Osteoblast (primary cell): ENCODE measurements at regions not wholly inside any gene's neighbourhood (a gene's known extent, or its start where the extent isn't known, plus 50 kb on each side); places are given as distances from the start of the nearest gene placed in this dataset.

Experiments
- DNase-seq: peaks from one replicate; pipeline ENCODE4 v3.0.0; 2011; ENCODE audit warnings: low spot score, mixed read lengths; ENCODE audit not compliant: insufficient read length; ENCODE audit errors: missing footprints
- H2AFZ ChIP-seq: 2 replicates; pipeline ENCODE4 v1.6.0; 2011; ENCODE audit warnings: mild to moderate bottlenecking, low read length
- H3K27ac ChIP-seq: 2 replicates; pipeline ENCODE4 v1.5.1; 2011; ENCODE audit warnings: mild to moderate bottlenecking, low read depth, low read length, moderate library complexity
- H3K27me3 ChIP-seq: 2 replicates; pipeline ENCODE4 v1.6.0; 2012; ENCODE audit warnings: mild to moderate bottlenecking, control low read depth, inconsistent platforms, low read length, moderate library complexity; ENCODE audit not compliant: insufficient read depth
- H3K36me3 ChIP-seq: 2 replicates; pipeline ENCODE4 v1.5.1; 2011; ENCODE audit warnings: mild to moderate bottlenecking, low read length, control low read depth, moderate library complexity; ENCODE audit not compliant: insufficient read depth
- H3K4me1 ChIP-seq: 2 replicates; pipeline ENCODE4 v1.5.1; 2011; ENCODE audit warnings: mild to moderate bottlenecking, low read length, control low read depth, moderate library complexity; ENCODE audit not compliant: insufficient read depth
- H3K4me2 ChIP-seq: 2 replicates; pipeline ENCODE4 v1.6.0; 2011; ENCODE audit warnings: mild to moderate bottlenecking, low read length; ENCODE audit not compliant: insufficient read depth
- H3K4me3 ChIP-seq: fragments of 200-600 bp; sonication (generic); 3 replicates; pipeline ENCODE4 v1.5.1; 2012; ENCODE audit warnings: mild to moderate bottlenecking, low read length, inconsistent platforms; ENCODE audit not compliant: insufficient read depth
- H3K79me2 ChIP-seq: 2 replicates; pipeline ENCODE4 v1.6.0; 2012; ENCODE audit warnings: mild to moderate bottlenecking, low read length, control low read depth, inconsistent platforms; ENCODE audit not compliant: insufficient read depth
- H3K9me3 ChIP-seq: 2 replicates; pipeline ENCODE4 v1.5.1; 2011; ENCODE audit warnings: low read depth, low read length, control low read depth
- H4K20me1 ChIP-seq: 2 replicates; pipeline ENCODE4 v1.6.0; 2012; ENCODE audit warnings: mild to moderate bottlenecking, low read length, control low read depth; ENCODE audit not compliant: insufficient read depth
- CTCF ChIP-seq: IDR thresholded peaks from 2 replicates; pipeline ENCODE4 v1.5.1; 2011; ENCODE audit warnings: mild to moderate bottlenecking, low read depth, low read length, moderate library complexity; ENCODE audit errors: extremely low read depth

GRCh38 chr7:82701949-82702348 lies 258.4 kb upstream of the CACNA2D1 start:
- Histone ChIP-seq H3K4me1 (no peaks in the 10 kb centered on the region), H4K20me1 (no peaks in the 10 kb centered on the region), H3K27me3 (peaks cover 6% of the 10 kb centered on the region), H3K4me3 (no peak overlapping the region), H2AFZ (no peak overlapping the region), H3K79me2 (no peaks in the 10 kb centered on the region), H3K4me2 (no peak overlapping the region), H3K27ac (no peak overlapping the region), H3K36me3 (no peaks in the 10 kb centered on the region), H3K9me3 (no peaks in the 10 kb centered on the region)
- TF ChIP-seq CTCF, result no peak
- DNase-seq, result no peak

GRCh38 chr7:82700741-82701140 lies 257.2 kb upstream of the CACNA2D1 start:
- H4K20me1 ChIP-seq, result no peaks in the 10 kb centered on the region
- H3K27ac ChIP-seq, result no peak overlapping the region
- no peaks in the 10 kb centered on the region for H3K9me3 ChIP-seq
- H3K79me2 ChIP-seq, result no peaks in the 10 kb centered on the region
- DNase-seq, result no peak
- no peaks in the 10 kb centered on the region for H3K36me3 ChIP-seq
- H3K4me2 ChIP-seq, result no peak overlapping the region
- H3K4me1 ChIP-seq, result no peaks in the 10 kb centered on the region
- no peak overlapping the region for H2AFZ ChIP-seq
- no peak overlapping the region for H3K4me3 ChIP-seq
- TF ChIP-seq CTCF, result no peak
- H3K27me3 ChIP-seq, result peaks cover 6% of the 10 kb centered on the region

- DNase-seq, result peak; percentile 36
- H3K4me1 ChIP-seq, result no peaks in the 10 kb centered on the region
- H3K27me3 ChIP-seq, result peaks cover 6% of the 10 kb centered on the region
- no peaks in the 10 kb centered on the region for H3K79me2 ChIP-seq
- H3K36me3 ChIP-seq, result no peaks in the 10 kb centered on the region
- no peak for TF ChIP-seq CTCF
- no peak overlapping the region for H3K4me2 ChIP-seq
- no peak overlapping the region for H2AFZ ChIP-seq
- H4K20me1 ChIP-seq, result no peaks in the 10 kb centered on the region
- no peak overlapping the region for H3K4me3 ChIP-seq
- H3K9me3 ChIP-seq, result no peaks in the 10 kb centered on the region
- no peak overlapping the region for H3K27ac ChIP-seq
Observed at GRCh38 chr7:82699773-82700186, 256.2 kb upstream of the CACNA2D1 start.

GRCh38 chr7:82697897-82698296 lies 254.3 kb upstream of the CACNA2D1 start:
- no peak overlapping the region for H3K27ac ChIP-seq
- no peak overlapping the region for H3K4me3 ChIP-seq
- H2AFZ ChIP-seq, result no peak overlapping the region

More at GRCh38 chr7:82697897-82698296, 254.3 kb upstream of the CACNA2D1 start:
- H3K79me2 ChIP-seq, result no peaks in the 10 kb centered on the region
- no peak for TF ChIP-seq CTCF
- no peaks in the 10 kb centered on the region for H3K9me3 ChIP-seq
- H3K36me3 ChIP-seq, result no peaks in the 10 kb centered on the region
- no peaks in the 10 kb centered on the region for H4K20me1 ChIP-seq
- H3K27me3 ChIP-seq, result no peaks in the 10 kb centered on the region
- no peak overlapping the region for H3K4me2 ChIP-seq
- DNase-seq, result no peak
- H3K4me1 ChIP-seq, result no peaks in the 10 kb centered on the region
